HCT116 (cell line): ENCODE measurements at regions not wholly inside any gene's neighbourhood (a gene's known extent, or its start where the extent isn't known, plus 50 kb on each side); places are given as distances from the start of the nearest gene placed in this dataset.

ENCODE experiments used
- ATAC-seq: fragments of 200-7000 bp; cut with Tn5 transposase; 2 replicates; pipeline ENCODE4 v1.9.1; 2020; ENCODE audit warnings: mild to moderate bottlenecking, moderate library complexity
- BruUV-seq: library from RNA; stranded (reverse); fragments of 400-500 nt; replicated peaks from 2 replicates; lab custom pipeline; 2021; lab: Mats Ljungman, UMichigan
- CTCF ChIA-PET: fragments of 300-600 bp; sonication (Branson Sonifier 250); formaldehyde crosslinking; loops from one replicate; lab custom pipeline; 2021; ENCODE audit warnings: antibody characterized with exemption; lab: Charles Lee
- POLR2A ChIA-PET: fragments of 300-600, 350-600 bp; sonication (Branson Sonifier 250); formaldehyde crosslinking; loops from one replicate; lab custom pipeline; 2021; ENCODE audit warnings: antibody characterized with exemption; lab: Charles Lee
- RAD21 ChIA-PET, 2 experiments: fragments of 300-600 bp; sonication (Branson Sonifier 250); formaldehyde crosslinking; loops; one replicate each; lab custom pipeline; 2023; ENCODE audit warnings: low total read pairs in 2 of 2; ENCODE audit not compliant: uncharacterized antibody in 2 of 2, unreplicated experiment in 2 of 2, low non-redundant PET in 1 of 2; lab: Charles Lee
- DNase-seq: peaks from one replicate; pipeline ENCODE4 v3.0.0-alpha.2; 2010; ENCODE audit warnings: low read depth, low spot score
- H2AFZ ChIP-seq: fragments of 200-600 bp; shearing (Covaris generic), sonication (generic); 2 replicates; pipeline ENCODE4 v1.6.1; 2017; ENCODE audit warnings: low read depth, mixed run types, mixed read lengths, antibody characterized with exemption, low read length; ENCODE audit not compliant: poor library complexity, severe bottlenecking
- H3K27ac ChIP-seq: 2 replicates; pipeline ENCODE4 v1.5.1; 2012; ENCODE audit warnings: low read depth, low read length
- H3K27me3 ChIP-seq: fragments of 200-600 bp; sonication (generic); 2 replicates; pipeline ENCODE4 v1.6.1; 2016; ENCODE audit warnings: mixed run types, low read length, mixed read lengths; ENCODE audit not compliant: insufficient read depth
- H3K36me3 ChIP-seq, 2 experiments: fragments of 200-500 bp in 1 of 2; fragments of 200-600 bp in 1 of 2; sonication (Bioruptor generic) in 1 of 2; sonication (generic) in 1 of 2; 2 replicates each; pipeline versions ENCODE4 v1.5.1 to v1.6.1; 2014 to 2016; ENCODE audit warnings: low read length in 2 of 2, inconsistent platforms in 1 of 2, mixed read lengths in 1 of 2, mixed run types in 1 of 2; ENCODE audit not compliant: insufficient read depth in 2 of 2, control insufficient read depth in 1 of 2
- H3K4me1 ChIP-seq, 2 experiments: fragments of 200-600 bp in 1 of 2; sonication (generic) in 1 of 2; 2 replicates each; pipeline versions ENCODE4 v1.5.1 to v1.6.1; 2012 to 2017; ENCODE audit warnings: low read length in 2 of 2, inconsistent platforms in 1 of 2, mild to moderate bottlenecking in 1 of 2, mixed read lengths in 1 of 2, mixed run types in 1 of 2, moderate library complexity in 1 of 2; ENCODE audit not compliant: insufficient read depth in 2 of 2, control insufficient read depth in 1 of 2
- H3K4me2 ChIP-seq: fragments of 200-600 bp; sonication (generic); 2 replicates; pipeline ENCODE4 v1.6.1; 2017; ENCODE audit warnings: mixed run types, low read length, mixed read lengths
- H3K4me3 ChIP-seq, 2 experiments: fragments of 200-600 bp in 1 of 2; sonication (generic) in 1 of 2; replicated peaks in 1 of 2; 2 replicates each; pipeline ENCODE4 v1.5.1; 2011 to 2016; ENCODE audit warnings: low read length in 2 of 2, control low read depth in 1 of 2, low read depth in 1 of 2, mild to moderate bottlenecking in 1 of 2, mixed read lengths in 1 of 2, mixed run types in 1 of 2
- H3K79me2 ChIP-seq: fragments of 200-600 bp; sonication (generic); 2 replicates; pipeline ENCODE4 v1.6.1; 2017; ENCODE audit warnings: mild to moderate bottlenecking, mixed run types, low read length, moderate library complexity, mixed read lengths; ENCODE audit not compliant: insufficient read depth
- H3K9ac ChIP-seq: fragments of 200-600 bp; sonication (generic); 2 replicates; pipeline ENCODE4 v1.6.1; 2016; ENCODE audit warnings: low read length, mixed read lengths
- H3K9me2 ChIP-seq: fragments of 200-600 bp; sonication (generic), shearing (Covaris generic); 2 replicates; pipeline ENCODE4 v1.6.1; 2017; ENCODE audit warnings: mixed run types, mild to moderate bottlenecking, moderate library complexity; ENCODE audit not compliant: insufficient read depth
- H3K9me3 ChIP-seq, 2 experiments: fragments of 200-500 bp in 1 of 2; fragments of 200-600 bp in 1 of 2; sonication (Bioruptor generic) in 1 of 2; sonication (generic) in 1 of 2; 2 replicates each; pipeline ENCODE4 v1.6.1; 2014 to 2017; ENCODE audit warnings: low read length in 2 of 2, mixed read lengths in 2 of 2, inconsistent platforms in 1 of 2, low read depth in 1 of 2, mild to moderate bottlenecking in 1 of 2, mixed run types in 1 of 2, moderate library complexity in 1 of 2; ENCODE audit not compliant: control insufficient read depth in 1 of 2, insufficient read depth in 1 of 2
- H4K20me1 ChIP-seq: fragments of 200-600 bp; sonication (generic), shearing (Covaris generic); 2 replicates; pipeline ENCODE4 v1.6.1; 2017; ENCODE audit warnings: mixed run types, mild to moderate bottlenecking, moderate library complexity; ENCODE audit not compliant: insufficient read depth
- ATF3 ChIP-seq: IDR thresholded peaks from 2 replicates; pipeline ENCODE4 v1.6.1; 2012
- CBX3 ChIP-seq: IDR thresholded peaks from 2 replicates; pipeline ENCODE4 v1.6.1; 2012; ENCODE audit warnings: low read depth
- CEBPB ChIP-seq: IDR thresholded peaks from 2 replicates; pipeline ENCODE4 v1.6.1; 2012; ENCODE audit warnings: low read depth
- EGR1 ChIP-seq: IDR thresholded peaks from 2 replicates; pipeline ENCODE4 v1.6.1; 2012; ENCODE audit warnings: low read depth
- ELF1 ChIP-seq: IDR thresholded peaks from 2 replicates; pipeline ENCODE4 v1.6.1; 2012; ENCODE audit warnings: low read depth, borderline replicate concordance
- EZH2 ChIP-seq: fragments of 200-600 bp; sonication (generic); IDR thresholded peaks from 2 replicates; pipeline ENCODE4 v1.6.1; 2017; ENCODE audit warnings: antibody characterized with exemption, mixed run types
- FOSL1 ChIP-seq: IDR thresholded peaks from 2 replicates; pipeline ENCODE4 v1.6.1; 2012; ENCODE audit warnings: low read depth
- JUND ChIP-seq: IDR thresholded peaks from 2 replicates; pipeline ENCODE4 v1.6.1; 2012
- POLR2AphosphoS5 ChIP-seq: IDR thresholded peaks from 2 replicates; pipeline ENCODE4 v1.6.1; 2011; ENCODE audit warnings: mild to moderate bottlenecking, low read depth, low read length, moderate library complexity
- SIN3A ChIP-seq: IDR thresholded peaks from 2 replicates; pipeline ENCODE4 v1.6.1; 2012; ENCODE audit warnings: low read depth
- YY1 ChIP-seq: IDR thresholded peaks from 2 replicates; pipeline ENCODE4 v1.6.1; 2011; ENCODE audit warnings: low read length, low read depth, moderate library complexity, mild to moderate bottlenecking; ENCODE audit not compliant: insufficient replicate concordance; ENCODE audit errors: extremely low read depth
- ZFX ChIP-seq: fragments of 450-650 bp; IDR thresholded peaks from 2 replicates; pipeline ENCODE4 v1.6.1; 2017
- ZNF274 ChIP-seq: fragments of 200-500 bp; sonication (Bioruptor generic); IDR thresholded peaks from 2 replicates; pipeline ENCODE4 v1.6.1; 2014; ENCODE audit warnings: mild to moderate bottlenecking, low read depth, low read length, inconsistent platforms
- intact Hi-C: fragments of 100-400 bp; cut with micrococcal nuclease; formaldehyde crosslinking; loops from 2 replicates; pipeline ENCODE4 v1.10.0; 2022
- TF ChIP-seq, protein P1 (sequence below): IDR thresholded peaks from 2 replicates; pipeline ENCODE4 v1.6.1; 2011; ENCODE audit warnings: mild to moderate bottlenecking, low read length, moderate library complexity; ENCODE audit not compliant: insufficient replicate concordance; ENCODE audit errors: extremely low read depth

- Histone ChIP-seq H3K4me1 (peaks cover 0 to 4% of the 10 kb centered on the region in 2 experiments; a peak in 2 of 4 replicates), H3K9me2 (no peaks in the 10 kb centered on the region), H3K4me3 (no peak overlapping the region), H2AFZ (no peak overlapping the region), H3K79me2 (no peaks in the 10 kb centered on the region), H3K9me3 (no peaks in the 10 kb centered on the region), H4K20me1 (no peaks in the 10 kb centered on the region), H3K27me3 (0 out of 2 replicates have a peak, but pooled peaks cover 6% of the 10 kb centered on the region), H3K27ac (no peak overlapping the region), H3K36me3 (no peaks in the 10 kb centered on the region), H3K9ac (no peak overlapping the region), H3K4me2 (no peak overlapping the region)
- TF ChIP-seq ATF3 (no peak), ZNF274 (no peak), YY1 (no peak), EGR1 (no peak), EZH2 (no peak), SIN3A (no peak), ZFX (no peak), JUND (no peak), FOSL1 (no peak), ELF1 (no peak), CEBPB (no peak), POLR2AphosphoS5 (no peak), CBX3 (no peak)
- TF ChIP-seq, protein P1, sequence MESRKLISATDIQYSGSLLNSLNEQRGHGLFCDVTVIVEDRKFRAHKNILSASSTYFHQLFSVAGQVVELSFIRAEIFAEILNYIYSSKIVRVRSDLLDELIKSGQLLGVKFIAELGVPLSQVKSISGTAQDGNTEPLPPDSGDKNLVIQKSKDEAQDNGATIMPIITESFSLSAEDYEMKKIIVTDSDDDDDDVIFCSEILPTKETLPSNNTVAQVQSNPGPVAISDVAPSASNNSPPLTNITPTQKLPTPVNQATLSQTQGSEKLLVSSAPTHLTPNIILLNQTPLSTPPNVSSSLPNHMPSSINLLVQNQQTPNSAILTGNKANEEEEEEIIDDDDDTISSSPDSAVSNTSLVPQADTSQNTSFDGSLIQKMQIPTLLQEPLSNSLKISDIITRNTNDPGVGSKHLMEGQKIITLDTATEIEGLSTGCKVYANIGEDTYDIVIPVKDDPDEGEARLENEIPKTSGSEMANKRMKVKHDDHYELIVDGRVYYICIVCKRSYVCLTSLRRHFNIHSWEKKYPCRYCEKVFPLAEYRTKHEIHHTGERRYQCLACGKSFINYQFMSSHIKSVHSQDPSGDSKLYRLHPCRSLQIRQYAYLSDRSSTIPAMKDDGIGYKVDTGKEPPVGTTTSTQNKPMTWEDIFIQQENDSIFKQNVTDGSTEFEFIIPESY = no peak
- intact Hi-C loops = no loop called here
- RAD21 ChIA-PET = no interaction called here
- DNase-seq (no peak), ATAC-seq (no peak)
- no TSS peak for BruUV-seq
- POLR2A ChIA-PET = no interaction called here
- CTCF ChIA-PET = no interaction called here
Observed at GRCh38 chr1:229759037-229759435, 133.0 kb downstream of the URB2 start.
